Stomach smooth muscle (tissue), 2 donors: ENCODE measurements at regions not wholly inside any gene's neighbourhood (a gene's known extent, or its start where the extent isn't known, plus 50 kb on each side); places are given as distances from the start of the nearest gene placed in this dataset.

Experiments used
- H3K27ac ChIP-seq: one replicate; pipeline ENCODE4 v1.7.0; 2013; ENCODE audit warnings: mild to moderate bottlenecking, low read length, inconsistent platforms
- H3K27me3 ChIP-seq, 2 donors: one replicate each; pipeline ENCODE4 v1.7.0; 2013; ENCODE audit warnings: low read length in 2 of 2; ENCODE audit not compliant: insufficient read depth in 2 of 2, control insufficient read depth in 1 of 2
- H3K36me3 ChIP-seq, 2 donors: one replicate each; pipeline ENCODE4 v1.7.0; 2013; ENCODE audit warnings: low read length in 2 of 2; ENCODE audit not compliant: control insufficient read depth in 2 of 2, insufficient read depth in 2 of 2
- H3K4me1 ChIP-seq: one replicate; pipeline ENCODE4 v1.7.0; 2013; ENCODE audit warnings: low read length; ENCODE audit not compliant: control insufficient read depth, insufficient read depth
- H3K4me3 ChIP-seq, 2 donors: one replicate each; pipeline ENCODE4 v1.7.0; 2013; ENCODE audit warnings: low read length in 2 of 2
- H3K9ac ChIP-seq, 2 donors: one replicate each; pipeline ENCODE4 v1.7.0; 2013; ENCODE audit warnings: low read length in 2 of 2, mild to moderate bottlenecking in 1 of 2
- H3K9me3 ChIP-seq, 2 donors: one replicate each; pipeline ENCODE4 v1.7.0; 2013; ENCODE audit warnings: low read length in 2 of 2; ENCODE audit not compliant: control insufficient read depth in 2 of 2
- donor health status: healthy.
- donor health status: Pancreatic carcinoma.

DNA sequence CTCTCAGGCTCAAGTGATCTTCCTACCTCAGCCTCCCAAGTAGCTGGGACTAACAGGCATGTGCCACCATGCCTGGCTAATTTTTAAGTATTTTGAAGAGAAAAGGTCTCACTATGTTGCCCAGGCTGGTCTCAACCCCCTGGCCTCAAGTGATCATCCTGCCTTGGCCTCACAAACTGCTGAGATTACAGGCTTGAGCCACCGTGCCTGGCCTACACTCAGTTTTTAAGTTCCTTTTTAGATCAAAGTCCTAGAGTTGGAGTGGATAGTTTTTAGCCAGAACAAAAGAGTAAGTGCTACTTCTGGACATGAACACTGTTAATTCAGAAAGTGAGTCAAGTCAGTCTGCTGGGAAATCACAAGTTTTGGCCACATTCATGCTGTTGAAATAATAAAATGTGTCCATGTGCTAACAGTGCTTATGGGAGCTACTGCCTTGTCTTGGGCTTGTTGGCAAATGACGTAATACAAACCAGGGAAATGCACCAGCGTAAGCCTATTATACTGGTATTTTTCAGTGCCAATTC, 84.2 kb downstream of the NDUFS5 start:
- Histone ChIP-seq H3K9me3 (no peaks in the 10 kb centered on the region), H3K4me3 (peak overlapping the region in 1 of 2 donors; percentile 29), H3K4me1 (peaks cover 49% of the 10 kb centered on the region), H3K27ac (peak overlapping the region; percentile 82), H3K27me3 (no peaks in the 10 kb centered on the region), H3K36me3 (no peaks in the 10 kb centered on the region), H3K9ac (peak overlapping the region; percentile 40 to 47)

DNA sequence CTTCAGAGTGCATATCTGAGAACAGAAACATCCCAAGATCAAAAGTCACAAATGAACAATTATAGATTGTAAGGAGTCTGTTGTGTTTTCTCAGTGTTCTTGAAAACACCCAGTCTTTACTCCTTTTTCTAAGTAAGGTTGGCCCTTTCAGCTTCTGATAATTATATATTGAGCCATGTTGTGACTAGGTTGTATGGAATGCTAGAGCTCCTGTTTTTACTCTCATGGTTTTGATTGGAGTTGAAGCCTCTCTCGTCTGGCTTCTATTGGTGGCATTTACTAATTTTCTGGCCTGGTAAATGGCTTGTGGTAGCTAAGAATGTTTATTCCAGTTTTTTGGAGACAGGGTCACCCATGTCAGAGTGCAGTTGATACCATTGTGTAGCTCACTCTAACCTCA, 84.7 kb downstream of the NDUFS5 start:
- H3K9ac ChIP-seq, result peak overlapping the region in 1 of 2 donors; percentile 1
- H3K27me3 ChIP-seq, result no peaks in the 10 kb centered on the region
- H3K4me3 ChIP-seq, result no peak overlapping the region
- H3K36me3 ChIP-seq, result no peaks in the 10 kb centered on the region
- H3K27ac ChIP-seq, result peak overlapping the region; percentile 82
- H3K4me1 ChIP-seq, result peaks cover 54% of the 10 kb centered on the region
- H3K9me3 ChIP-seq, result no peaks in the 10 kb centered on the region

DNA sequence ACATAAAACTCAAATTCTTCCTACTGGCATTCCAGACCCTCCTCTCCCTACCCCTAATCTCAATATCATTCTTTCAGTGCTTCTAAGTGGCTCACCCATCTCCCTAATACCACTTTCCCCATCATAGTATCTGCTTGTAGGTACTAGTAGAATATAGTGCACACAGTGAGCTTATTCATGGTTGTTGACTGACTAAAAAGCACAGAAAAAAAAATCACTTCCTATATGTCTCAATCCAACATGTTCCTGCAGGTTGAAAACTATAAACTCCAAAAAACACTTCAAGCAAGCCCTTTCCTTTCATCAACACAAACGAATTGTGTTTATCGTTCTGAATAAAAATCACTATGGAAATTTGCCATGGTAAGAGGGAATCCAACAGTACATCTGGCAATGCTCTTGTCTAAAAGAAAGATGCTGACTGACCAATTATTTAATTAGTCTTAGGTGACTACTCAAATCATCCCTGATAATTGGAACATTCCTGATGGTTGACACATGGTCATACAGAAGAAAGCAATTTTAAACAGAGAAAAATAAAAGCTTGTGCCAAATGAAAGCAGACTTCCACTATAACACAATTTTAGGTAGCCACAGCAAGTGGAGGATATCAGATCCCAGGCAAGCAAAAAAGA, 87.1 kb downstream of the NDUFS5 start:
- H3K27ac ChIP-seq, result peak overlapping the region; percentile 12
- H3K9me3 ChIP-seq, result no peaks in the 10 kb centered on the region
- no peak overlapping the region for H3K4me3 ChIP-seq
- peaks cover 48% of the 10 kb centered on the region for H3K4me1 ChIP-seq
- H3K9ac ChIP-seq, result no peak overlapping the region
- H3K27me3 ChIP-seq, result no peaks in the 10 kb centered on the region
- H3K36me3 ChIP-seq, result no peaks in the 10 kb centered on the region

DNA sequence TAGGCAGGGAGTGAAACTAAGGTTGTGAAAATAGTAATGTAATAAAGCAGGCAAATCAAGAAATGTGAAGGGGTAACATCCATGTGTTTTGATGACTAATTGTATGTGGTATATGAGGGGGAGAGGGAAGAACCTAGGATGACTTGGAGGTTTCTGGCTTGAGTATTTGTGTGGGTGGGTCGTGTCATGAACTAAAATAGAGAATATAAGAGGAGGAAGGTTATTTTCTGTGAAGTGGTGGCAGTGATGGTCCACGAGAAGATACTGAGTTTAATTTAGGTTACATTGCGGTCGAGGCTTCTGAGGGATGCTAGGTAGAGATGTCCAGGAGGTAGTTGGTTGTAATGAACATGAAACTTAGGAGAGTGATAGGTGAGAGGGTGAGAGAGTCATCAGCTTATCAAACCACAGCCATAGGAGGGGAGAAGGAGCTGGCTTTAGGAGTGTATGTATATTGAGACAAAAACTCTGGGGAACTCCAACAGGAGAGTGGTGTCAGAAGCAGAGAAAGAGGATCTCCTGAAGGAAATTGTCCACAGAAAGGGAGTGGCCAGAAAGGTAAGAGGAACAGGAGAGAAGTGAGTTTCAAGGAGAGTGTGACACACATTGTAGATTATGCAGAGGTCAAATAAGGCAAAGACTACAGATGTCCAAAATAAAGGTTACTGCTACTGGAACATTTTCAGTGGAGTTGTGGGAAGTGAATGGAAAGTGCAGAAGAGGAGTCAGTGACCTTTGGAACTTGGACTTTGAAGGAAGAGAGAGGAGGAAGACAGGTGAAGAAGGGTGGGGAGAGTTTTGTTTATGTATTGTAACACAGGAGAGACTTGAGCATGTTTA, 89.0 kb upstream of the MACF1 start:
- no peak overlapping the region for H3K9ac ChIP-seq
- H3K4me3 ChIP-seq, result no peak overlapping the region
- no peaks in the 10 kb centered on the region for H3K27me3 ChIP-seq
- H3K9me3 ChIP-seq, result no peaks in the 10 kb centered on the region
- no peak overlapping the region for H3K27ac ChIP-seq
- no peaks in the 10 kb centered on the region for H3K36me3 ChIP-seq
- peaks cover 44% of the 10 kb centered on the region for H3K4me1 ChIP-seq

DNA sequence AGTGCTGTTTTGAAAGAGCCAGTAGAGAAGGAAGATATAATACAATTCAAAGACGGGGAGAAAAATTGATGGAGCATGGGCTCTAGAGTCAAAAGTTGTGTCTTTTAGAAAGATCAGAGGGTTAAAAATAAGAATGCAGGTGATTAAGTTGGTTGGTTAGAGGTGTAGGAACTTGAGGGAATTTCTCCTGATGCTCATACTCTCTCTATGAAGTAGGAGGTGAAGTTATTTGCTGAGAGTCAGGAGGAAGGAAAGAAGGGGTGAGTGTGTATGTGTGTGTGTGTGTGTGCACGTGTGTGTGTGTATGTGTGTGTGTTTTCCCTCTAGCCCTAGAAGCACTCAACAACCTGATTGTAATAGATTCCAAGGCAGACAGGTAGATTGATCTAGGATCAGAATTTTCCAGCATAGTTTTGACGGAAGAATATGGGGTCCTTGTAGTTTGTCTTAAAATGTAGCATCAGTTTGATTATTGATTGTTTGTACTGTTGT, 88.3 kb upstream of the MACF1 start:
- Histone ChIP-seq H3K9ac (no peak overlapping the region), H3K9me3 (no peaks in the 10 kb centered on the region), H3K36me3 (no peaks in the 10 kb centered on the region), H3K4me3 (no peak overlapping the region), H3K4me1 (peaks cover 41% of the 10 kb centered on the region), H3K27ac (no peak overlapping the region), H3K27me3 (no peaks in the 10 kb centered on the region)

DNA sequence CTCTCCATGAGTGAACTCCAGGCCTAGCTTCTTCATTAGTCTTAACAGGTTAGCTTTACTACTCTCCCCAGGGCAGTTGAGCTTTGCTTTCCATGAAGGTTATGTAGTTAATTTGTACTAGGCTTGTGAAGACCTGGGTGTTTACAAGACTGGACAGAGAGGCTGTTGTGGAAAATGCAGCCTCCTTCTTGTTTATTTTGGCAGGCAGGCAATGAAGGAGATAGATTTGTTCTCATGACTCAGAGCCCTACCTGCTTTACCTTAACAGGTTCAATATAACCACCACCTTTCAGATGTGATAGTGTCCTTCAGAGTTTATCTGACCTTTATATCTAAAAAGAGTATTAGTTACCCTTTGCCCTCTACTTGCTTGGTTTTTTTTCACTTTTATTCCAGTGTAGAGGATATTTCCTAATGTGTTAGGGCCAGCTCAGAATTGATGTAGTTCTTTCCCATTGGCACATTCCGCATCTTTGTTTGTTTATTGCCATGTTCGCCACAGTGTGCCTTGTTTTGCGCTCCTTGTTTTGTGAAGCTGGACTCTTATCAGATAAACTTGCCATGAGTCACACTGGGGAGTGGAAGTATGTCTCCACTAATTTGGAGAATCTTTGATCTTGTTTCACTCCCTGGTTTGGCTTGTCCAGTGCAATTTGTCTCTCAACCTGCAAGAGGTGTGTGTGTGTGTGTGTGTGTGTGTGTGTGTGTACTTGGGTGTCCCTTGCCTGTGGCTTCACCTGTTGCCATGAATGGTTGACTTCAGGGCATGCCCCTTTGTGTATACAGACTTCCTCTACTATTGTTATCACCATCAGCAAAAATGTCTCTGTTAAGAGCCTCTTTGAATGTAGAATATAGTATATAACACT, 87.4 kb upstream of the MACF1 start:
- peaks cover 41% of the 10 kb centered on the region for H3K4me1 ChIP-seq
- no peak overlapping the region for H3K4me3 ChIP-seq
- H3K36me3 ChIP-seq, result no peaks in the 10 kb centered on the region
- no peak overlapping the region for H3K9ac ChIP-seq
- H3K9me3 ChIP-seq, result no peaks in the 10 kb centered on the region
- H3K27ac ChIP-seq, result peak overlapping the region; percentile 25
- no peaks in the 10 kb centered on the region for H3K27me3 ChIP-seq

DNA sequence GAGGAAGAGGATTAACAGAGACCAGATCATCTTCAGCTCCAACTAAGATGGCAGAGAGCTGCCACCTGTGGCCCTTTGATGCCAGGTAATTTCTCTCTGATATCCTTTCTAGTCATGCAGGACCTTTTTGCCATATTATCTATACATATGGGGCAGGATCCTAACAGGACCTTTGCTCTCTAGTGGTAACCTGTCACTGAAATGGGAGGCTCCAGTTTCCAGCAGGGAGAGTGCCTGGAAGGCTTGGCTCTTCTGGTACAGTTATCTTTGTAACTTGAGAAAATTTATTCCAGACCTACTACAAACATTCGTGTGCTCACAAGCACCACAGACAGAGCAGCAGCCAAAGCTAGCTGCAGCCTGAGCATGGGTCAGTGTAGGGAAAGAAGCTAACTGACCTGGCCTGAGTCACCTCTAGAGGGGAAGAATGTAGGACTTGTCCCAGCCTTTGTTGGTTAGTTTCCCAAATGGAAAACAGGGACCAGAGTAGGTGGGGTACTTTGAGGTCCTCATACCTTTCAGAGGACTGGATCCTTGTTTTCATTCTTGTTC, 86.5 kb upstream of the MACF1 start:
- Histone ChIP-seq H3K4me3 (no peak overlapping the region), H3K36me3 (peaks cover 0 to 3% of the 10 kb centered on the region in 2 donors), H3K27ac (peak overlapping the region; percentile 31), H3K27me3 (no peaks in the 10 kb centered on the region), H3K9ac (no peak overlapping the region), H3K9me3 (no peaks in the 10 kb centered on the region), H3K4me1 (peaks cover 41% of the 10 kb centered on the region)

DNA sequence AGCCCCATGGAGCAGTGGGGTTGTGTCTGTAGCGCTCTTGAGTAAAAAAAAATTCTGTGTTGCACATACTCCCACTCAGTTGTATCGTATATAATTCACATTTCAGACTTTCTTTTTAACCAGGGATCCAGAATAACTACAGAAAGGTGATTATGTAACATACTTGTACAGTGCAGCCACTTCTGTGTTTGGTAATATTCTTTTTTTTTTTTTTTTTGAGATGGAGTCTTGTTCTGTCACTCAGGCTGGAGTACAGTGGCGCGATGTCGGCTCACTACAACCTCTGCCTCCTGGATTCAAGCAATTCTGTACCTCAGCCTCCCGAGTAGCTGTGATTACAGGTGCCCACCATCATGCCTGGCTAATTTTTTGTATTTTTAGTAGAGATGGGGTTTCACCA, 82.4 kb upstream of the MACF1 start:
- no peak overlapping the region for H3K27ac ChIP-seq
- H3K9me3 ChIP-seq, result no peaks in the 10 kb centered on the region
- H3K4me1 ChIP-seq, result peaks cover 16% of the 10 kb centered on the region
- no peaks in the 10 kb centered on the region for H3K27me3 ChIP-seq
- H3K4me3 ChIP-seq, result no peak overlapping the region
- no peak overlapping the region for H3K9ac ChIP-seq
- peaks cover 4 to 9% of the 10 kb centered on the region in 2 donors for H3K36me3 ChIP-seq

DNA sequence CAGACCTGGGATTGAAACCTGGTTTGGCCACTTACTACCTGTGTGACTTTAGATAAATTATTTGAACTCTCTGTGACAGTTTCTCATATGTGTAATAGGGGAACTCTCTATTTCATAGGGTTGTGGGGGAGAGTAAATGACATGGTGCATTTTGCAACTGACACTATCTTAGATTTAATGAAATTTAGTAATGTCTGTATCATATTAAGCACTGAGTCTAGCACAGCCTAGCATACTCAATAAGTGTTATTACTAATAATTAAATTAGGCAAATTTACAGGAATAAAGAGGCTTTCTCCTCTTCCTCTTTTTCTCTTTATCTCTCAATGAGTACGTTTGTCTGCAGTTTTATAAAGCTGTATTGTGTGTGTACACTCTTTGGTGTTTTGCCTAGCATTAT, 80.2 kb upstream of the MACF1 start:
- peaks cover 4 to 9% of the 10 kb centered on the region in 2 donors for H3K36me3 ChIP-seq
- no peak overlapping the region for H3K4me3 ChIP-seq
- H3K9me3 ChIP-seq, result no peaks in the 10 kb centered on the region
- no peak overlapping the region for H3K27ac ChIP-seq
- H3K4me1 ChIP-seq, result peaks cover 14% of the 10 kb centered on the region
- H3K9ac ChIP-seq, result no peak overlapping the region
- H3K27me3 ChIP-seq, result no peaks in the 10 kb centered on the region

DNA sequence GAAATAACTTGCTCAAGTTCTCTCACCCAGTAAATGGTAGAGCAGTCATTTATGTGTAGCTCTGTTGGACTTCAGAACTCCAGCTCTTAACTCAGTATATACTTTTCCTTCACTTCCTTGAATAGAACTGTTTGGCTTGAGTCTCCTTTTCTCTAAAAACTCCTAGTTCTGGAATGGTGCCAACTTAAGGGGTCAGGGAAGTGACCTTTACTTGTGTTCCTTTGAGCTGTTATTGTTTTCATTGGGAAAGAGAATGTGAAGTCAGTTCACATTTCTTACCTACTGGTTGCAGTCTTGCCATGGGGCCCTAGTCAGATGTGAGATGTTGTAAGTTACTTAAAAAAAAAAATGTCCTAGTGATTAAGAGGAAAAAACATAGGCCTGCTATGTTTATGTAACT, 77.0 kb upstream of the MACF1 start:
- peak overlapping the region in 1 of 2 donors; percentile 16 for H3K9ac ChIP-seq

More for the DNA sequence above, 77.0 kb upstream of the MACF1 start:
- Histone ChIP-seq H3K36me3 (peaks cover 4 to 7% of the 10 kb centered on the region in 2 donors), H3K4me3 (no peak overlapping the region), H3K27ac (no peak overlapping the region), H3K27me3 (no peaks in the 10 kb centered on the region), H3K9me3 (no peaks in the 10 kb centered on the region), H3K4me1 (peaks cover 35% of the 10 kb centered on the region)
